ENCODE measurements at regions not wholly inside any gene's neighbourhood (a gene's known extent, or its start where the extent isn't known, plus 50 kb on each side); places are given as distances from the start of the nearest gene placed in this dataset.
A peak's percentile ranks its signal among the peaks of the same experiment; 100 is the strongest.

DNA sequence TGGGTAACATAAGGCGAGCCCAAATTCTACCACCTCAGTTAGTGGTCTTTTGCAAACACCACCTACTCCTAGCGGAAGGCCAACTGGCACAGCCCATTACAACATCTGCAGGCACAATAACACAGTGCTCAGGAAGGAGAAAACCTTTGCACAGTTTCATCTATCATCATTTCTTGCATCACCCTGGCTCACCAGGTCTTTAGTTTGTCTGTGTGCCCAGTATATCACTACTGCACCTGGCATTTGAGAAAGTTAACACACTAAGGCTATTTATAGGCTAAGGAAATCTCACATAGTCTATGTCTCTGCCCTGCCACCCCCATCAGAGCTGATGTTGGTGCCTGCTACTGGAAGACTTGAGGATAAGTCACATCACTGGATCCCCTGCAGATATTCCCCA is 484.0 kb downstream of the SATB2 start:
- DNase-seq (ENCODE audit: low read depth, low spot score) = no peak
- Mint-ChIP-seq H3K27me3 (ENCODE audit: low read depth) (no peaks in the 10 kb centered on the region), H3K4me3 (no peak overlapping the region), H3K36me3 (ENCODE audit: low read depth) (no peaks in the 10 kb centered on the region), H3K9me3 (peaks cover 7% of the 10 kb centered on the region), H3K4me1 (no peaks in the 10 kb centered on the region), H3K27ac (ENCODE audit: unreplicated experiment) (no peak overlapping the region)
- TF ChIP-seq, protein P1, sequence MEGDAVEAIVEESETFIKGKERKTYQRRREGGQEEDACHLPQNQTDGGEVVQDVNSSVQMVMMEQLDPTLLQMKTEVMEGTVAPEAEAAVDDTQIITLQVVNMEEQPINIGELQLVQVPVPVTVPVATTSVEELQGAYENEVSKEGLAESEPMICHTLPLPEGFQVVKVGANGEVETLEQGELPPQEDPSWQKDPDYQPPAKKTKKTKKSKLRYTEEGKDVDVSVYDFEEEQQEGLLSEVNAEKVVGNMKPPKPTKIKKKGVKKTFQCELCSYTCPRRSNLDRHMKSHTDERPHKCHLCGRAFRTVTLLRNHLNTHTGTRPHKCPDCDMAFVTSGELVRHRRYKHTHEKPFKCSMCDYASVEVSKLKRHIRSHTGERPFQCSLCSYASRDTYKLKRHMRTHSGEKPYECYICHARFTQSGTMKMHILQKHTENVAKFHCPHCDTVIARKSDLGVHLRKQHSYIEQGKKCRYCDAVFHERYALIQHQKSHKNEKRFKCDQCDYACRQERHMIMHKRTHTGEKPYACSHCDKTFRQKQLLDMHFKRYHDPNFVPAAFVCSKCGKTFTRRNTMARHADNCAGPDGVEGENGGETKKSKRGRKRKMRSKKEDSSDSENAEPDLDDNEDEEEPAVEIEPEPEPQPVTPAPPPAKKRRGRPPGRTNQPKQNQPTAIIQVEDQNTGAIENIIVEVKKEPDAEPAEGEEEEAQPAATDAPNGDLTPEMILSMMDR (conservative IDR thresholded peaks at IDR 0.05) = no peak

DNA sequence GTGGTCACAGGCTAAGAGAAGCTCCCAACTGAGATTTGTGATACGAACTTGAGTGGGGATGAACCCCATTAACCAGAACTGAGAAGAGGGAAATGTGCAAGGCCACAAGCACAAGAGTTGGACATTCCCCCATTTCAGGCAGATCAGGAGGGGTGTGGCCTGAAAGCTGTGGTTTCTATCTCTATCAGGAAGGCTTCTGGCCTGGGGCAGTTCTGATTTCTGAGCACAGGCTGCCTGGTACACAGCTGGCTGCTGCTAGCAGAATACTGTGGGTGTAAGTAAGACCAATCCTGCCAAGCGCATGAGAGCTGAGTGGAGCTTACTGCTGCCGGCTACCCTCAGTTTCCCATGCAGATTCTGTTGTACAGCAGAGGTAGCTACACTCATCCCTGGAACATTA is 484.6 kb downstream of the SATB2 start:
- H3K27ac Mint-ChIP-seq (ENCODE audit: unreplicated experiment) = no peak overlapping the region
- H3K4me1 Mint-ChIP-seq = no peaks in the 10 kb centered on the region
- peaks cover 5% of the 10 kb centered on the region for H3K9me3 Mint-ChIP-seq
- no peaks in the 10 kb centered on the region for H3K36me3 Mint-ChIP-seq (ENCODE audit: low read depth)
- H3K4me3 Mint-ChIP-seq = no peak overlapping the region
- no peak for DNase-seq (ENCODE audit: low read depth, low spot score)
- TF ChIP-seq, protein P1 (conservative IDR thresholded peaks at IDR 0.05) = no peak
- H3K27me3 Mint-ChIP-seq (ENCODE audit: low read depth) = no peaks in the 10 kb centered on the region

DNA sequence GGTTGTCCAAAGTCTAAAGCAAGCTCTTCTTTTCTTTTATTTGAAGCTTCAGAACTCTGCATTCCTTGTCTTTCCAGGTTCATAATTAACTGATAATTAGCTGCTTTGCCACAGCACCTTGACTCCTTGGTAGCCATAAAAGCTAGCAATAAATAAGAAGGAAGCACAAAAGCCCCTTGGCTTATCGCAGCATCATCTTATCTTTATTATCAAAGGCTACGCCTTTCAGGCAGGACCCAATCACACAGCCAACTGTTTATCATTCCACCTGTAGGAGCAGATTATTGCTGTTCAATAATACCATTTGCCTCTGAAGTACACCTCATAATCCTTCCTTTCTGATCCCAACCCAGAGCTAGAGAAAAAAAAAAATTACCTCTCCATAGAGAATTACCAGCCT is 489.2 kb downstream of the SATB2 start:
- TF ChIP-seq, protein P1 (conservative IDR thresholded peaks at IDR 0.05) = no peak

DNA sequence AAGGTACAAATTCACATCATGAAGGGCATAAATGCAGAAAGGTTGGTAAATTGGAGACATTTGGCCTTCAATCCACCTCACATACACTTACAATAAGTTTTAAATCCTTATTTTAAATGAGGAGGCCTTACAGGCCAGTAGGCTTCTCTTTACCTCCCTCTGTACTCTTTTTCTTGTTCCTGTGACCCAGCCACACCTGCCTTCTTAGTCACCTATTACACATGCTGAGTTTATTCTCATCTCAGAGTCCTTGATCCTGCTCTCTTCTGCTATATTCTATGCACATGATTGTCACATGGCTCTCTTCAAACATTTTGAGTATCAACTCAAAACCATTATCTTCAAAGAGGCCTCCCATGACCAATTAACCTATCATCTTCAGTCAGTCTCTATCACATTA is 491.5 kb downstream of the SATB2 start:
- no peaks in the 10 kb centered on the region for H3K4me1 Mint-ChIP-seq
- no peak for DNase-seq (ENCODE audit: low read depth, low spot score)
- peaks cover 2% of the 10 kb centered on the region for H3K27me3 Mint-ChIP-seq (ENCODE audit: low read depth)
- H3K27ac Mint-ChIP-seq (ENCODE audit: unreplicated experiment) = no peak overlapping the region
- H3K4me3 Mint-ChIP-seq = no peak overlapping the region
- TF ChIP-seq, protein P1 (conservative IDR thresholded peaks at IDR 0.05) = no peak
- H3K36me3 Mint-ChIP-seq (ENCODE audit: low read depth) = no peaks in the 10 kb centered on the region
- peaks cover 3% of the 10 kb centered on the region for H3K9me3 Mint-ChIP-seq

More for the DNA sequence above, 489.2 kb downstream of the SATB2 start:
- Mint-ChIP-seq H3K36me3 (ENCODE audit: low read depth) (no peaks in the 10 kb centered on the region), H3K27ac (ENCODE audit: unreplicated experiment) (no peak overlapping the region), H3K4me1 (no peaks in the 10 kb centered on the region), H3K9me3 (peaks cover 3% of the 10 kb centered on the region), H3K4me3 (no peak overlapping the region), H3K27me3 (ENCODE audit: low read depth) (no peaks in the 10 kb centered on the region)
- DNase-seq (ENCODE audit: low read depth, low spot score) = no peak

DNA sequence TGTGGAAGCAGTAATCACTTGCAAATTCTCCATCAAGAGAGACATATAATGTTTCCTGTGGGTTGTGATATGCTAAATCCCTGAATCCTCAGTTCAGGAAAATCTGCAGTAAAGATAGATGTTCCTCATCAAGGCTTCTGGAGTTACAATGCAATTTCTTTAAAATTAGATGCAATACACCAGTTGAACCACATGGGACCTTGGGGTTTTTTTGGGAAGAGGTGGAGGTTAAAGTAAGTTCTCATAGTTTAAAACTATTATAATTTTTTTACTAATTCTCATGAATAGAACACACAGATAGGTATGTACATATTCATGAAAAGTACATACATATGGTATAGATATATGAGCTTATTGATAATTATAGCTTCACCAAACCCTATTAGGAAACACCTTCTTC is 496.2 kb downstream of the SATB2 start:
- Mint-ChIP-seq H3K4me3 (no peak overlapping the region), H3K36me3 (ENCODE audit: low read depth) (no peaks in the 10 kb centered on the region), H3K9me3 (peaks cover 2% of the 10 kb centered on the region), H3K27ac (ENCODE audit: unreplicated experiment) (no peak overlapping the region), H3K27me3 (ENCODE audit: low read depth) (peaks cover 2% of the 10 kb centered on the region), H3K4me1 (no peaks in the 10 kb centered on the region)
- TF ChIP-seq, protein P1 (conservative IDR thresholded peaks at IDR 0.05) = peak; percentile 33
- no peak for DNase-seq (ENCODE audit: low read depth, low spot score)

DNA sequence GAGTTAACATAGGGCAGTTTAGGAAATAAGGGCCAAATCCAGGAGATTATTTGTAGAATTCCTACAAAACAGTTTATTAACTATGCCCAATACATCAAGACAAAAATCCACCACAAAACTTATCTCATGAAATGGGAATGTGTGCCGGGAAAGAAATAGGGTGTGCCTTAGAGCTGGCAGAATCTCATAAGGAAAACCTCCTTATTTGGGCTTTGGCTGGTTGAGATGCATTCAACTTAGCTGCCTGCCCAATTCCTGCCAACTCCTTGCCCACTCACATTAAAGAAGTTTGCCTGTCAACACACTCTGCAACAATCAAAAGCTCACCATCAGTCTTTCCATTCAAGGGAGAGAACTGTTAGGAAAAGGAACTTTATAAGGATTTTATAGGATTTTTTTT is 500.6 kb downstream of the SATB2 start:
- no peaks in the 10 kb centered on the region for H3K9me3 Mint-ChIP-seq
- no peak overlapping the region for H3K4me3 Mint-ChIP-seq
- H3K27ac Mint-ChIP-seq (ENCODE audit: unreplicated experiment) = no peak overlapping the region
- TF ChIP-seq, protein P1 (conservative IDR thresholded peaks at IDR 0.05) = no peak
- no peak for DNase-seq (ENCODE audit: low read depth, low spot score)
- H3K36me3 Mint-ChIP-seq (ENCODE audit: low read depth) = no peaks in the 10 kb centered on the region
- peaks cover 6% of the 10 kb centered on the region for H3K27me3 Mint-ChIP-seq (ENCODE audit: low read depth)
- H3K4me1 Mint-ChIP-seq = no peaks in the 10 kb centered on the region
